HG03196 (cell line): ENCODE measurements at regions not wholly inside any gene's neighbourhood (a gene's known extent, or its start where the extent isn't known, plus 50 kb on each side); places are given as distances from the start of the nearest gene placed in this dataset.
"Not testable (repeated sequence)": the region's sequence is repeated elsewhere in the genome, so short reads cannot be mapped to it uniquely, and the experiment has no call there.

ENCODE experiments used
- ATAC-seq: cut with Tn5 transposase; IDR thresholded peaks from one replicate; pipeline ENCODE4 v1.9.1; 2021; ENCODE audit not compliant: unreplicated experiment

- ATAC-seq, result no peak
These were observed 53.0 kb upstream of the TNKS2 start for GRCh38 chr10:91745090-91745831.

- ATAC-seq, result no peak
These were observed 54.8 kb upstream of the TNKS2 start for GRCh38 chr10:91743465-91743864.

GRCh38 chr10:91742229-91742628 is 56.0 kb upstream of the TNKS2 start:
- no peak for ATAC-seq

GRCh38 chr10:91741356-91741755 is 56.9 kb upstream of the TNKS2 start:
- no peak for ATAC-seq

GRCh38 chr10:91740353-91740924 is 57.8 kb upstream of the TNKS2 start:
- no peak for ATAC-seq

GRCh38 chr10:91732265-91732664 is 66.0 kb upstream of the TNKS2 start:
- not testable (repeated sequence) for ATAC-seq

- ATAC-seq, result not testable (repeated sequence)
These were observed 68.9 kb upstream of the TNKS2 start for GRCh38 chr10:91729339-91729738.

GRCh38 chr10:91726355-91726754 is 71.9 kb upstream of the TNKS2 start:
- ATAC-seq, result no peak

- ATAC-seq, result no peak
These were observed 73.3 kb upstream of the TNKS2 start for GRCh38 chr10:91724933-91725332.

- ATAC-seq, result no peak
These were observed 80.7 kb upstream of the PPP1R3C start for GRCh38 chr10:91713461-91714072.

- peak; percentile 79 for ATAC-seq
These were observed 79.2 kb upstream of the PPP1R3C start for GRCh38 chr10:91711885-91712680.

GRCh38 chr10:91709394-91709798 is 76.5 kb upstream of the PPP1R3C start:
- ATAC-seq, result no peak

- no peak for ATAC-seq
These were observed 75.4 kb upstream of the PPP1R3C start for GRCh38 chr10:91708174-91708861.

GRCh38 chr10:91707236-91707635 is 74.4 kb upstream of the PPP1R3C start:
- no peak for ATAC-seq

GRCh38 chr10:91705948-91706670 is 73.2 kb upstream of the PPP1R3C start:
- ATAC-seq, result no peak

GRCh38 chr10:91702620-91703019 is 69.7 kb upstream of the PPP1R3C start:
- ATAC-seq, result no peak

- no peak for ATAC-seq
These were observed 68.0 kb upstream of the PPP1R3C start for GRCh38 chr10:91700788-91701444.

GRCh38 chr10:91700273-91700672 is 67.4 kb upstream of the PPP1R3C start:
- ATAC-seq, result no peak

- ATAC-seq, result no peak
These were observed 65.4 kb upstream of the PPP1R3C start for GRCh38 chr10:91698258-91698657.
